ENCODE measurements at regions not wholly inside any gene's neighbourhood (a gene's known extent, or its start where the extent isn't known, plus 50 kb on each side); places are given as distances from the start of the nearest gene placed in this dataset.

GRCh38 chrX:125651426-125651825 is 331.8 kb downstream of the TEX13C start:
- Histone ChIP-seq H3K27ac (ENCODE audit: low read length) (no peak overlapping the region), H3K4me3 (ENCODE audit: low read length) (no peak overlapping the region), H3K4me2 (ENCODE audit: low read length) (no peak overlapping the region), H3K4me1 (ENCODE audit: insufficient read depth, low read length) (no peaks in the 10 kb centered on the region), H3K9me2 (replicated peaks; ENCODE audit: low read length) (no peaks in the 10 kb centered on the region), H3K36me3 (ENCODE audit: low read depth, low read length) (no peaks in the 10 kb centered on the region), H3F3A (ENCODE audit: low read length, unreplicated experiment) (no peaks in the 10 kb centered on the region), H3K9me3 (ENCODE audit: low read length) (no peaks in the 10 kb centered on the region), H3K9ac (ENCODE audit: low read length) (no peak overlapping the region), H3K79me2 (ENCODE audit: low read length) (no peaks in the 10 kb centered on the region), H4K20me1 (ENCODE audit: low read length) (no peaks in the 10 kb centered on the region), H3K27me3 (ENCODE audit: low read length) (no peaks in the 10 kb centered on the region), H2AFZ (ENCODE audit: low read length) (no peak overlapping the region)
- no peak for TF ChIP-seq EZH2 (IDR thresholded peaks at IDR 0.05; ENCODE audit: low read length, unreplicated experiment)
- no peak for TF ChIP-seq CTCF (conservative IDR thresholded peaks at IDR 0.05; ENCODE audit: low read depth, low read length)
- no peak for TF ChIP-seq EZH2phosphoT487 (IDR thresholded peaks at IDR 0.05; ENCODE audit: borderline replicate concordance, low read length)
- no TSS peak for BruUV-seq (replicated peaks)
- CTCF ChIA-PET = no interaction called here
- intact Hi-C loops (cut with micrococcal nuclease) = no loop called here
- DNase-seq = no peak
- no peak for ATAC-seq
- POLR2A ChIA-PET (ENCODE audit: unreplicated experiment) = no interaction called here

GRCh38 chrX:125654501-125654900 is 334.8 kb downstream of the TEX13C start:
- Histone ChIP-seq H3K27ac (ENCODE audit: low read length) (no peak overlapping the region), H2AFZ (ENCODE audit: low read length) (no peak overlapping the region), H3K4me2 (ENCODE audit: low read length) (no peak overlapping the region), H3K4me3 (ENCODE audit: low read length) (no peak overlapping the region), H3K36me3 (ENCODE audit: low read depth, low read length) (no peaks in the 10 kb centered on the region), H3K9me2 (replicated peaks; ENCODE audit: low read length) (no peaks in the 10 kb centered on the region), H3F3A (ENCODE audit: low read length, unreplicated experiment) (no peaks in the 10 kb centered on the region), H3K4me1 (ENCODE audit: insufficient read depth, low read length) (no peaks in the 10 kb centered on the region), H3K9me3 (ENCODE audit: low read length) (no peaks in the 10 kb centered on the region), H4K20me1 (ENCODE audit: low read length) (no peaks in the 10 kb centered on the region), H3K9ac (ENCODE audit: low read length) (no peak overlapping the region), H3K27me3 (ENCODE audit: low read length) (no peaks in the 10 kb centered on the region), H3K79me2 (ENCODE audit: low read length) (no peaks in the 10 kb centered on the region)
- DNase-seq (no peak), ATAC-seq (no peak)
- intact Hi-C loops (cut with micrococcal nuclease) = no loop called here
- POLR2A ChIA-PET (ENCODE audit: unreplicated experiment) = no interaction called here
- no peak for TF ChIP-seq CTCF (conservative IDR thresholded peaks at IDR 0.05; ENCODE audit: low read depth, low read length)
- no peak for TF ChIP-seq EZH2 (IDR thresholded peaks at IDR 0.05; ENCODE audit: low read length, unreplicated experiment)
- TF ChIP-seq EZH2phosphoT487 (IDR thresholded peaks at IDR 0.05; ENCODE audit: borderline replicate concordance, low read length) = no peak
- CTCF ChIA-PET = no interaction called here
- BruUV-seq (replicated peaks) = no TSS peak

GRCh38 chrX:125673758-125674157 is 354.1 kb downstream of the TEX13C start:
- POLR2A ChIA-PET (ENCODE audit: unreplicated experiment) = no interaction called here
- no peaks in the 10 kb centered on the region for H3F3A ChIP-seq (ENCODE audit: low read length, unreplicated experiment)
- DNase-seq = no peak
- H3K9me3 ChIP-seq (ENCODE audit: low read length) = no peaks in the 10 kb centered on the region
- H3K9me2 ChIP-seq (replicated peaks; ENCODE audit: low read length) = no peaks in the 10 kb centered on the region
- H3K36me3 ChIP-seq (ENCODE audit: low read depth, low read length) = no peaks in the 10 kb centered on the region
- no peak for ATAC-seq
- H3K79me2 ChIP-seq (ENCODE audit: low read length) = no peaks in the 10 kb centered on the region
- intact Hi-C loops (cut with micrococcal nuclease) = no loop called here
- CTCF ChIA-PET = no interaction called here
- no peaks in the 10 kb centered on the region for H3K27me3 ChIP-seq (ENCODE audit: low read length)
- no peaks in the 10 kb centered on the region for H3K4me1 ChIP-seq (ENCODE audit: insufficient read depth, low read length)
- H2AFZ ChIP-seq (ENCODE audit: low read length) = no peak overlapping the region
- no peak overlapping the region for H3K4me3 ChIP-seq (ENCODE audit: low read length)
- no peak overlapping the region for H3K4me2 ChIP-seq (ENCODE audit: low read length)
- H3K9ac ChIP-seq (ENCODE audit: low read length) = no peak overlapping the region
- no peaks in the 10 kb centered on the region for H4K20me1 ChIP-seq (ENCODE audit: low read length)
- no peak for TF ChIP-seq EZH2 (IDR thresholded peaks at IDR 0.05; ENCODE audit: low read length, unreplicated experiment)
- no peak for TF ChIP-seq CTCF (conservative IDR thresholded peaks at IDR 0.05; ENCODE audit: low read depth, low read length)
- no peak for TF ChIP-seq EZH2phosphoT487 (IDR thresholded peaks at IDR 0.05; ENCODE audit: borderline replicate concordance, low read length)
- no TSS peak for BruUV-seq (replicated peaks)
- H3K27ac ChIP-seq (ENCODE audit: low read length) = no peak overlapping the region
